Naive thymus-derived CD4-positive, alpha-beta T cell (primary cell): ENCODE measurements at regions not wholly inside any gene's neighbourhood (a gene's known extent, or its start where the extent isn't known, plus 50 kb on each side); places are given as distances from the start of the nearest gene placed in this dataset.

Experiments used
- ATAC-seq: fragments of 150-1000 bp; cut with Tn5 transposase; 2 replicates; pipeline ENCODE4 v1.10.0; 2021; ENCODE audit warnings: mild to moderate bottlenecking, moderate library complexity
- CTCF ChIA-PET: fragments of 350-600 bp; sonication (Branson Sonifier 250); formaldehyde crosslinking; loops from one replicate; lab custom pipeline; 2021; ENCODE audit warnings: antibody characterized with exemption; lab: Charles Lee
- POLR2A ChIA-PET: fragments of 350-600 bp; sonication (Branson Sonifier 250); formaldehyde crosslinking; loops from one replicate; lab custom pipeline; 2021; ENCODE audit warnings: antibody characterized with exemption, inconsistent platforms; lab: Charles Lee
- DNase-seq, 9 donors: peaks; one replicate each; pipeline versions ENCODE4 v3.0.0 to v3.0.0-alpha.2; 2020 to 2022; ENCODE audit warnings: mixed read lengths in 1 of 9
- H3K27ac ChIP-seq: one replicate; pipeline ENCODE4 v1.7.0; 2013; ENCODE audit warnings: mild to moderate bottlenecking, low read depth, low read length, moderate library complexity
- H3K27me3 ChIP-seq, 2 donors: one replicate each; pipeline ENCODE4 v1.7.0; 2013; ENCODE audit warnings: low read length in 2 of 2, mild to moderate bottlenecking in 2 of 2, moderate library complexity in 2 of 2; ENCODE audit not compliant: control insufficient read depth in 2 of 2, insufficient read depth in 2 of 2
- H3K36me3 ChIP-seq, 3 experiments: 1 replicate in 2 of 3; 2 replicates in 1 of 3; pipeline ENCODE4 v1.7.0; 2013; ENCODE audit warnings: low read length in 3 of 3, mild to moderate bottlenecking in 3 of 3, moderate library complexity in 1 of 3; ENCODE audit not compliant: insufficient read depth in 3 of 3, control insufficient read depth in 2 of 3
- H3K4me1 ChIP-seq, 2 donors: one replicate each; pipeline ENCODE4 v1.7.0; 2013; ENCODE audit warnings: low read length in 2 of 2, mild to moderate bottlenecking in 2 of 2, moderate library complexity in 1 of 2; ENCODE audit not compliant: control insufficient read depth in 2 of 2, insufficient read depth in 2 of 2
- H3K4me3 ChIP-seq: 2 replicates; pipeline ENCODE4 v1.7.0; 2013; ENCODE audit warnings: mild to moderate bottlenecking, low read length
- H3K9me3 ChIP-seq, 3 experiments: 1 replicate in 2 of 3; 2 replicates in 1 of 3; pipeline ENCODE4 v1.7.0; 2013; ENCODE audit warnings: low read length in 3 of 3; ENCODE audit not compliant: control insufficient read depth in 2 of 3
- H3K27ac Mint-ChIP-seq, 9 donors: one replicate each; pipeline ENCODE4 v1.8.0; 2020 to 2022; ENCODE audit warnings: mixed read lengths in 9 of 9, mild to moderate bottlenecking in 8 of 9, moderate library complexity in 5 of 9, inconsistent platforms in 2 of 9
- H3K27me3 Mint-ChIP-seq, 5 donors: one replicate each; pipeline ENCODE4 v1.8.0; 2021 to 2022; ENCODE audit warnings: mixed read lengths in 5 of 5, mild to moderate bottlenecking in 1 of 5
- H3K36me3 Mint-ChIP-seq, 5 donors: one replicate each; pipeline ENCODE4 v1.8.0; 2020 to 2022; ENCODE audit warnings: mixed read lengths in 5 of 5, mild to moderate bottlenecking in 3 of 5, inconsistent platforms in 1 of 5
- H3K4me1 Mint-ChIP-seq, 7 donors: one replicate each; pipeline ENCODE4 v1.8.0; 2020 to 2022; ENCODE audit warnings: mixed read lengths in 7 of 7, mild to moderate bottlenecking in 3 of 7, inconsistent platforms in 1 of 7
- H3K4me3 Mint-ChIP-seq, 10 donors: one replicate each; pipeline ENCODE4 v1.8.0; 2020 to 2022; ENCODE audit warnings: mild to moderate bottlenecking in 10 of 10, mixed read lengths in 10 of 10, moderate library complexity in 6 of 10, inconsistent platforms in 2 of 10
- H3K9me3 Mint-ChIP-seq, 11 donors: one replicate each; pipeline ENCODE4 v1.8.0; 2020 to 2022; ENCODE audit warnings: mixed read lengths in 11 of 11, mild to moderate bottlenecking in 4 of 11, inconsistent platforms in 1 of 11, moderate library complexity in 1 of 11
- intact Hi-C, 2 donors: fragments of 100-400 bp; cut with micrococcal nuclease; formaldehyde crosslinking; loops; one replicate each; pipeline ENCODE4 v1.15.1; 2023

- H3K27me3 Mint-ChIP-seq = peaks cover 0 to 15% (median 0%) of the 10 kb centered on the region in 5 donors
- CTCF ChIA-PET = interaction anchor here (0.7 kb wide), 1 partner anchor 1252 kb away, joined by 3 read pairs; no protein-coding TSS in a partner anchor
- POLR2A ChIA-PET = no interaction called here
Measured at GRCh38 chr20:43863821-43864544, 50.7 kb upstream of the TOX2 start.

GRCh38 chr20:43863330-43863729, 51.3 kb upstream of the TOX2 start:
- Mint-ChIP-seq H3K4me1 (peaks cover 0 to 2% (median 0%) of the 10 kb centered on the region in 7 donors), H3K4me3 (no peak overlapping the region), H3K9me3 (no peaks in the 10 kb centered on the region), H3K36me3 (no peaks in the 10 kb centered on the region), H3K27me3 (peaks cover 0 to 16% (median 0%) of the 10 kb centered on the region in 5 donors), H3K27ac (no peak overlapping the region)
- H3K27ac ChIP-seq = no peak overlapping the region
- no peaks in the 10 kb centered on the region for H3K36me3 ChIP-seq
- CTCF ChIA-PET = no interaction called here
- H3K27me3 ChIP-seq = no peaks in the 10 kb centered on the region
- no peak for ATAC-seq
- intact Hi-C loops = no loop called here
- H3K9me3 ChIP-seq = no peaks in the 10 kb centered on the region
- DNase-seq = no peak
- POLR2A ChIA-PET = no interaction called here
- no peaks in the 10 kb centered on the region for H3K4me1 ChIP-seq
- no peak overlapping the region for H3K4me3 ChIP-seq

More at GRCh38 chr20:43863821-43864544, 50.7 kb upstream of the TOX2 start:
- Histone ChIP-seq H3K27me3 (no peaks in the 10 kb centered on the region), H3K4me1 (no peaks in the 10 kb centered on the region), H3K4me3 (no peak overlapping the region), H3K9me3 (no peaks in the 10 kb centered on the region), H3K27ac (no peak overlapping the region), H3K36me3 (no peaks in the 10 kb centered on the region)
- no peak for ATAC-seq
- Mint-ChIP-seq H3K27ac (peak overlapping the region in 1 of 9 donors; percentile 43), H3K4me3 (no peak overlapping the region), H3K36me3 (no peaks in the 10 kb centered on the region), H3K4me1 (peaks cover 0 to 5% (median 0%) of the 10 kb centered on the region in 7 donors), H3K9me3 (no peaks in the 10 kb centered on the region)
- DNase-seq = no peak
- intact Hi-C loops = no loop called here

GRCh38 chr20:43862438-43862837, 52.2 kb upstream of the TOX2 start:
- DNase-seq = no peak
- no peak overlapping the region for H3K27ac ChIP-seq

GRCh38 chr20:43859994-43860393, 54.7 kb upstream of the TOX2 start:
- Histone ChIP-seq H3K27me3 (no peaks in the 10 kb centered on the region), H3K36me3 (no peaks in the 10 kb centered on the region), H3K27ac (no peak overlapping the region), H3K9me3 (no peaks in the 10 kb centered on the region), H3K4me1 (no peaks in the 10 kb centered on the region), H3K4me3 (no peak overlapping the region)
- Mint-ChIP-seq H3K27ac (no peak overlapping the region), H3K27me3 (peaks cover 0 to 31% (median 5%) of the 10 kb centered on the region in 5 donors), H3K4me3 (no peak overlapping the region), H3K9me3 (peaks cover 0 to 4% (median 0%) of the 10 kb centered on the region in 11 donors), H3K36me3 (no peaks in the 10 kb centered on the region), H3K4me1 (peaks cover 0 to 2% (median 0%) of the 10 kb centered on the region in 7 donors)
- ATAC-seq = no peak
- CTCF ChIA-PET = no interaction called here
- POLR2A ChIA-PET = no interaction called here
- intact Hi-C loops = no loop called here
- no peak for DNase-seq

More at GRCh38 chr20:43862438-43862837, 52.2 kb upstream of the TOX2 start:
- H3K27me3 ChIP-seq = no peaks in the 10 kb centered on the region
- no peaks in the 10 kb centered on the region for H3K9me3 ChIP-seq
- H3K4me1 Mint-ChIP-seq = peaks cover 0 to 2% (median 0%) of the 10 kb centered on the region in 7 donors
- H3K4me1 ChIP-seq = no peaks in the 10 kb centered on the region
- no peak for ATAC-seq
- ChIA-PET CTCF (no interaction called here), POLR2A (no interaction called here)
- no peaks in the 10 kb centered on the region for H3K36me3 Mint-ChIP-seq
- peak overlapping the region in 1 of 9 donors; percentile 19 for H3K27ac Mint-ChIP-seq
- H3K4me3 Mint-ChIP-seq = no peak overlapping the region
- peaks cover 0 to 23% (median 0%) of the 10 kb centered on the region in 5 donors for H3K27me3 Mint-ChIP-seq
- no peak overlapping the region for H3K4me3 ChIP-seq
- intact Hi-C loops = no loop called here
- H3K9me3 Mint-ChIP-seq = peaks cover 0 to 2% (median 0%) of the 10 kb centered on the region in 11 donors
- no peaks in the 10 kb centered on the region for H3K36me3 ChIP-seq

DNA sequence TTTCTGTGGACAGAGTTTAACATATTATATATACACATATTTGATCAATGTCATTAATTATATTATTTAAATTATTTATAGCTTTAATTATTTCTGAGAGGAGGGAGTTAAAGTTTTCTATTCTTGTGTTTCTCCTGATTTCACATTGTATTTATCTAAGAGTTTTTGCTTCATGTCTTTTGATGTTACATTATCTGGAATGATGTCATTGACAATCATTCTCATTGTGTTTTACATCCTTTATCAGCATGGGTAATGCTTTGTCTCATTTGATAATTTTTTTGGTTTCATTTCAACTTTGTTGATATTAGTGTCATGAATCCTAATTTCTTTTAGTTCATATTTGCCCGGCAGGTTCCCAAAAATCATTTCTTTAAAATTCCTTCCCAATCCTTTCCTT, 56.7 kb upstream of the TOX2 start:
- Histone ChIP-seq H3K36me3 (no peaks in the 10 kb centered on the region), H3K27ac (no peak overlapping the region), H3K4me1 (no peaks in the 10 kb centered on the region), H3K9me3 (no peaks in the 10 kb centered on the region), H3K27me3 (no peaks in the 10 kb centered on the region), H3K4me3 (no peak overlapping the region)
- ATAC-seq (no peak), DNase-seq (no peak)
- POLR2A ChIA-PET = no interaction called here
- Mint-ChIP-seq H3K27ac (no peak overlapping the region), H3K9me3 (peaks cover 0 to 4% (median 0%) of the 10 kb centered on the region in 11 donors), H3K36me3 (no peaks in the 10 kb centered on the region), H3K27me3 (peaks cover 0 to 31% (median 5%) of the 10 kb centered on the region in 5 donors), H3K4me3 (no peak overlapping the region), H3K4me1 (no peaks in the 10 kb centered on the region)
- CTCF ChIA-PET = no interaction called here
- intact Hi-C loops = no loop called here

DNA sequence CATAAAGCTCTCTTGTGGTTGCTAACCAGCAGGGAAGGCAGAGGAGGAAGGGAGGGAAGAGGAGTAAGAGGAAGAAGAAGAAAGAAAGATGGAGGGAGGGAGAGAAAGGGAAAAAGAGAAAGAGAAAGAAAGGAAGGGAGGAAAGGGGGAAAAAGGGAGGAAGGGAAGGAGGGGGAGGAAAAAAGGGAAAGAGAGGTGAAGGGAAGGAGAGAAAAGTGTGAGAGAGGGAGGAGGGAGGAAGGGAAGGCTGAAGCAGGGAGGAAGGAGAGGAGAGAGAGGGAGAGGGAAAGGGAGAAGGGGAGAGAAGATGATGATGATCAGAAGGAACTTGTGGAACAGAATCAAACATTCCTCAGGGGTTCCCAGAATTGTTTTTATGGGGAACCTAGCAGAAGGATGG, 57.5 kb upstream of the TOX2 start:
- intact Hi-C loops = no loop called here
- no peak overlapping the region for H3K27ac ChIP-seq
- H3K9me3 ChIP-seq = no peaks in the 10 kb centered on the region
- H3K27me3 Mint-ChIP-seq = peaks cover 0 to 31% (median 5%) of the 10 kb centered on the region in 5 donors
- no peak for DNase-seq
- no peaks in the 10 kb centered on the region for H3K27me3 ChIP-seq
- peaks cover 0 to 4% (median 0%) of the 10 kb centered on the region in 11 donors for H3K9me3 Mint-ChIP-seq
- peak overlapping the region in 1 of 9 donors; percentile 14 for H3K27ac Mint-ChIP-seq
- H3K36me3 ChIP-seq = no peaks in the 10 kb centered on the region
- H3K36me3 Mint-ChIP-seq = no peaks in the 10 kb centered on the region
- no peak overlapping the region for H3K4me3 ChIP-seq
- CTCF ChIA-PET = no interaction called here
- no peaks in the 10 kb centered on the region for H3K4me1 Mint-ChIP-seq
- POLR2A ChIA-PET = no interaction called here
- H3K4me1 ChIP-seq = no peaks in the 10 kb centered on the region
- H3K4me3 Mint-ChIP-seq = no peak overlapping the region
- no peak for ATAC-seq

GRCh38 chr20:43855803-43856202, 58.8 kb upstream of the TOX2 start:
- ChIA-PET POLR2A (no interaction called here), CTCF (no interaction called here)
- Mint-ChIP-seq H3K36me3 (no peaks in the 10 kb centered on the region), H3K4me3 (no peak overlapping the region), H3K9me3 (peaks cover 0 to 4% (median 0%) of the 10 kb centered on the region in 11 donors), H3K27me3 (peaks cover 0 to 24% (median 5%) of the 10 kb centered on the region in 5 donors), H3K27ac (no peak overlapping the region), H3K4me1 (no peaks in the 10 kb centered on the region)
- no peaks in the 10 kb centered on the region for H3K27me3 ChIP-seq
- no peaks in the 10 kb centered on the region for H3K36me3 ChIP-seq
- no peaks in the 10 kb centered on the region for H3K9me3 ChIP-seq
- intact Hi-C loops = no loop called here
- H3K27ac ChIP-seq = no peak overlapping the region
- DNase-seq (no peak), ATAC-seq (no peak)
- H3K4me1 ChIP-seq = no peaks in the 10 kb centered on the region
- H3K4me3 ChIP-seq = no peak overlapping the region
